Nephron (organoid): ENCODE measurements at regions not wholly inside any gene's neighbourhood (a gene's known extent, or its start where the extent isn't known, plus 50 kb on each side); places are given as distances from the start of the nearest gene placed in this dataset.

ENCODE experiments used
- H3K27ac Mint-ChIP-seq, 3 experiments: 2 replicates each; pipeline ENCODE4 v1.8.0; 2020; ENCODE audit warnings: mixed read lengths in 3 of 3, mild to moderate bottlenecking in 2 of 3, moderate library complexity in 1 of 3
- H3K27me3 Mint-ChIP-seq: 2 replicates; pipeline ENCODE4 v1.8.0; 2021; ENCODE audit warnings: low read depth, mild to moderate bottlenecking, moderate library complexity, mixed read lengths
- H3K36me3 Mint-ChIP-seq: 2 replicates; pipeline ENCODE4 v1.8.0; 2020; ENCODE audit warnings: low read depth, mixed read lengths
- H3K4me1 Mint-ChIP-seq: 2 replicates; pipeline ENCODE4 v1.8.0; 2020; ENCODE audit warnings: mixed read lengths
- H3K4me3 Mint-ChIP-seq, 3 experiments: 2 replicates each; pipeline ENCODE4 v1.8.0; 2020; ENCODE audit warnings: mild to moderate bottlenecking in 3 of 3, mixed read lengths in 3 of 3, moderate library complexity in 2 of 3
- H3K9me3 Mint-ChIP-seq: 2 replicates; pipeline ENCODE4 v1.8.0; 2020; ENCODE audit warnings: mixed read lengths
- CTCF ChIP-seq, 3 experiments: fragments of 200-600 bp; sonication (generic); IDR thresholded peaks; one replicate each; pipeline ENCODE4 v1.5.0; 2021; ENCODE audit warnings: antibody characterized with exemption in 3 of 3; ENCODE audit not compliant: unreplicated experiment in 3 of 3

GRCh38 chr3:194000712-194001111 is 135.2 kb upstream of the HES1 start:
- TF ChIP-seq CTCF (IDR thresholded peaks at IDR 0.05; ENCODE audit: unreplicated experiment in 3 of 3), result no peak
- no peak overlapping the region for H3K27ac Mint-ChIP-seq
- peaks cover 66% of the 10 kb centered on the region for H3K27me3 Mint-ChIP-seq
- no peak overlapping the region for H3K4me3 Mint-ChIP-seq
- H3K4me1 Mint-ChIP-seq, result peaks cover 52% of the 10 kb centered on the region
- no peaks in the 10 kb centered on the region for H3K36me3 Mint-ChIP-seq
- H3K9me3 Mint-ChIP-seq, result no peaks in the 10 kb centered on the region

- Mint-ChIP-seq H3K27me3 (peaks cover 63% of the 10 kb centered on the region), H3K9me3 (no peaks in the 10 kb centered on the region), H3K4me3 (peak overlapping the region; percentile 43 to 50 (median 48)), H3K27ac (peak overlapping the region in 2 of 3 experiments; percentile 19 to 53), H3K36me3 (no peaks in the 10 kb centered on the region), H3K4me1 (peaks cover 53% of the 10 kb centered on the region)
- TF ChIP-seq CTCF (IDR thresholded peaks at IDR 0.05; ENCODE audit: unreplicated experiment in 3 of 3), result no peak
Measured at GRCh38 chr3:194001728-194002459, 134.1 kb upstream of the HES1 start.

- Mint-ChIP-seq H3K27ac (peak overlapping the region; percentile 66 to 83 (median 69)), H3K4me3 (peak overlapping the region; percentile 67 to 73 (median 69))
- no peak for TF ChIP-seq CTCF (IDR thresholded peaks at IDR 0.05; ENCODE audit: unreplicated experiment in 3 of 3)
Measured at GRCh38 chr3:194003114-194004057, 132.6 kb upstream of the HES1 start.

GRCh38 chr3:194005930-194006501 is 129.9 kb upstream of the HES1 start:
- H3K27me3 Mint-ChIP-seq, result peaks cover 72% of the 10 kb centered on the region
- H3K4me1 Mint-ChIP-seq, result peaks cover 51% of the 10 kb centered on the region
- no peak for TF ChIP-seq CTCF (IDR thresholded peaks at IDR 0.05; ENCODE audit: unreplicated experiment in 3 of 3)
- H3K9me3 Mint-ChIP-seq, result no peaks in the 10 kb centered on the region
- H3K4me3 Mint-ChIP-seq, result no peak overlapping the region
- no peak overlapping the region for H3K27ac Mint-ChIP-seq
- no peaks in the 10 kb centered on the region for H3K36me3 Mint-ChIP-seq

More at GRCh38 chr3:194003114-194004057, 132.6 kb upstream of the HES1 start:
- Mint-ChIP-seq H3K27me3 (peaks cover 66% of the 10 kb centered on the region), H3K36me3 (no peaks in the 10 kb centered on the region), H3K4me1 (peaks cover 48% of the 10 kb centered on the region), H3K9me3 (no peaks in the 10 kb centered on the region)

- peaks cover 66% of the 10 kb centered on the region for H3K27me3 Mint-ChIP-seq
- no peak for TF ChIP-seq CTCF (IDR thresholded peaks at IDR 0.05; ENCODE audit: unreplicated experiment in 3 of 3)
- H3K4me1 Mint-ChIP-seq, result peaks cover 42% of the 10 kb centered on the region
- no peak overlapping the region for H3K4me3 Mint-ChIP-seq
- H3K36me3 Mint-ChIP-seq, result no peaks in the 10 kb centered on the region
- H3K27ac Mint-ChIP-seq, result peak overlapping the region in 1 of 3 experiments; percentile 6
- no peaks in the 10 kb centered on the region for H3K9me3 Mint-ChIP-seq
Measured at GRCh38 chr3:194007592-194008337, 128.2 kb upstream of the HES1 start.
